Keratinocyte (primary cell): ENCODE measurements at regions not wholly inside any gene's neighbourhood (a gene's known extent, or its start where the extent isn't known, plus 50 kb on each side); places are given as distances from the start of the nearest gene placed in this dataset.

Experiments
- DNase-seq: peaks from one replicate; pipeline ENCODE4 v3.0.0-alpha.2; 2011; ENCODE audit warnings: low read depth, missing footprints, low spot score
- FAIRE-seq: peaks from 2 replicates; lab custom pipeline; 2011; peaks lifted over from hg19 to GRCh38; lab: Jason Lieb, UNC
- H2AFZ ChIP-seq: 2 replicates; pipeline ENCODE4 v1.6.0; 2012; ENCODE audit warnings: low read length, control low read depth, inconsistent platforms; ENCODE audit not compliant: control insufficient read depth
- H3K27ac ChIP-seq: 2 replicates; pipeline ENCODE4 v1.5.1; 2011; ENCODE audit warnings: low read length; ENCODE audit not compliant: control insufficient read depth, insufficient read depth
- H3K27me3 ChIP-seq: 3 replicates; pipeline ENCODE4 v1.6.0; 2011; ENCODE audit warnings: low read length; ENCODE audit not compliant: control insufficient read depth, insufficient read depth; ENCODE audit errors: extremely low read depth
- H3K36me3 ChIP-seq, 2 experiments: 2 replicates in 1 of 2; 3 replicates in 1 of 2; pipeline ENCODE4 v1.5.1; 2011; ENCODE audit warnings: low read length in 2 of 2, mild to moderate bottlenecking in 1 of 2; ENCODE audit not compliant: control insufficient read depth in 2 of 2, insufficient read depth in 2 of 2; ENCODE audit errors: extremely low read depth in 1 of 2
- H3K4me1 ChIP-seq: 3 replicates; pipeline ENCODE4 v1.5.1; 2011; ENCODE audit warnings: low read length; ENCODE audit not compliant: control insufficient read depth, insufficient read depth; ENCODE audit errors: extremely low read depth
- H3K4me2 ChIP-seq: 3 replicates; pipeline ENCODE4 v1.6.0; 2011; ENCODE audit warnings: low read depth, low read length; ENCODE audit not compliant: control insufficient read depth, insufficient read depth; ENCODE audit errors: extremely low read depth
- H3K4me3 ChIP-seq, 3 experiments: fragments of 200-600 bp in 1 of 3; sonication (generic) in 1 of 3; 2 replicates in 2 of 3; 3 replicates in 1 of 3; pipeline ENCODE4 v1.5.1; 2011 to 2016; ENCODE audit warnings: low read length in 3 of 3, mild to moderate bottlenecking in 3 of 3, control low read depth in 2 of 3, inconsistent platforms in 1 of 3, low read depth in 1 of 3, mixed read lengths in 1 of 3, mixed run types in 1 of 3, moderate library complexity in 1 of 3; ENCODE audit not compliant: control insufficient read depth in 2 of 3, insufficient read depth in 2 of 3; ENCODE audit errors: extremely low read depth in 1 of 3
- H3K79me2 ChIP-seq: 2 replicates; pipeline ENCODE4 v1.6.0; 2012; ENCODE audit warnings: low read length; ENCODE audit not compliant: control insufficient read depth, insufficient read depth
- H3K9ac ChIP-seq: 3 replicates; pipeline ENCODE4 v1.6.0; 2011; ENCODE audit warnings: low read length; ENCODE audit not compliant: control insufficient read depth, insufficient read depth; ENCODE audit errors: extremely low read depth
- H3K9me1 ChIP-seq: 3 replicates; pipeline ENCODE4 v1.6.0; 2011; ENCODE audit warnings: low read length; ENCODE audit not compliant: control insufficient read depth, insufficient read depth; ENCODE audit errors: extremely low read depth
- H3K9me3 ChIP-seq: 2 replicates; pipeline ENCODE4 v1.5.1; 2012; ENCODE audit warnings: low read depth, low read length; ENCODE audit not compliant: control insufficient read depth
- H4K20me1 ChIP-seq: 3 replicates; pipeline ENCODE4 v1.6.0; 2011; ENCODE audit warnings: low read length; ENCODE audit not compliant: control insufficient read depth, insufficient read depth; ENCODE audit errors: extremely low read depth
- CTCF ChIP-seq, 3 experiments: IDR thresholded peaks in 1 of 3; conservative IDR thresholded peaks in 1 of 3; optimal IDR thresholded peaks in 1 of 3; 2 replicates in 2 of 3; 3 replicates in 1 of 3; pipeline versions ENCODE3 to v1.5.1; 2011; ENCODE audit warnings: low read length in 3 of 3, mild to moderate bottlenecking in 3 of 3, moderate library complexity in 2 of 3, control low read depth in 1 of 3, inconsistent platforms in 1 of 3; ENCODE audit not compliant: insufficient read depth in 2 of 3; ENCODE audit errors: extremely low read depth in 1 of 3
- EZH2 ChIP-seq: IDR thresholded peaks from one replicate; pipeline ENCODE4 v1.6.1; 2012; ENCODE audit warnings: inconsistent platforms, mild to moderate bottlenecking, low read length, moderate library complexity
- dilution Hi-C: fragments of 300-500 bp; cut with MboI; formaldehyde crosslinking; loops from one replicate; pipeline ENCODE4 v1.7.0; 2020; ENCODE audit warnings: low sequenced_read_pairs; ENCODE audit not compliant: extremely low pct_ligation_motif_present

GRCh38 chr20:60142587-60142986 lies 184.4 kb downstream of the CDH26 start:
- Histone ChIP-seq H3K27me3 (peaks cover 6% of the 10 kb centered on the region), H3K27ac (no peak overlapping the region), H4K20me1 (peaks cover 2% of the 10 kb centered on the region), H3K4me2 (no peak overlapping the region), H3K9ac (no peak overlapping the region), H3K4me1 (no peaks in the 10 kb centered on the region), H3K9me3 (no peaks in the 10 kb centered on the region), H2AFZ (no peak overlapping the region), H3K4me3 (no peak overlapping the region), H3K79me2 (no peaks in the 10 kb centered on the region), H3K9me1 (no peaks in the 10 kb centered on the region), H3K36me3 (no peaks in the 10 kb centered on the region)
- DNase-seq: no peak
- FAIRE-seq: no peak
- no peak for TF ChIP-seq EZH2
- no peak for TF ChIP-seq CTCF (optimal IDR thresholded peaks at IDR 0.05 in 1 of 3, IDR thresholded peaks at IDR 0.05 in 1 of 3, conservative IDR thresholded peaks at IDR 0.05 in 1 of 3; ENCODE audit: extremely low read depth in 1 of 3, insufficient read depth in 2 of 3, low read length in 3 of 3)
- dilution Hi-C loops: no loop called here

GRCh38 chr20:60143261-60143842 lies 185.1 kb downstream of the CDH26 start:
- FAIRE-seq: no peak
- H3K9me3 ChIP-seq: no peaks in the 10 kb centered on the region
- dilution Hi-C loops: no loop called here
- no peak overlapping the region for H3K27ac ChIP-seq
- no peak overlapping the region for H3K4me3 ChIP-seq
- no peaks in the 10 kb centered on the region for H3K36me3 ChIP-seq
- no peak for DNase-seq
- H3K9me1 ChIP-seq: no peaks in the 10 kb centered on the region
- H3K79me2 ChIP-seq: no peaks in the 10 kb centered on the region
- H2AFZ ChIP-seq: no peak overlapping the region
- TF ChIP-seq CTCF (optimal IDR thresholded peaks at IDR 0.05 in 1 of 3, IDR thresholded peaks at IDR 0.05 in 1 of 3, conservative IDR thresholded peaks at IDR 0.05 in 1 of 3; ENCODE audit: extremely low read depth in 1 of 3, insufficient read depth in 2 of 3, low read length in 3 of 3) (no peak), EZH2 (no peak)
- no peaks in the 10 kb centered on the region for H3K4me1 ChIP-seq
- no peak overlapping the region for H3K4me2 ChIP-seq
- H3K27me3 ChIP-seq: peaks cover 6% of the 10 kb centered on the region
- H4K20me1 ChIP-seq: peaks cover 2% of the 10 kb centered on the region
- H3K9ac ChIP-seq: no peak overlapping the region
